C4-2B (cell line): ENCODE measurements at regions not wholly inside any gene's neighbourhood (a gene's known extent, or its start where the extent isn't known, plus 50 kb on each side); places are given as distances from the start of the nearest gene placed in this dataset.

Source experiments
- H3K27ac ChIP-seq: fragments of 450-650 bp; 2 replicates; pipeline ENCODE4 v1.5.1; 2017
- ZFX ChIP-seq: fragments of 450-650 bp; IDR thresholded peaks from 2 replicates; pipeline ENCODE4 v1.6.1; 2017
- TF ChIP-seq, protein P1 (sequence below): fragments of 450-650 bp; conservative IDR thresholded peaks from 2 replicates; pipeline ENCODE4 v1.5.1; 2017; ENCODE audit warnings: mild to moderate bottlenecking

DNA sequence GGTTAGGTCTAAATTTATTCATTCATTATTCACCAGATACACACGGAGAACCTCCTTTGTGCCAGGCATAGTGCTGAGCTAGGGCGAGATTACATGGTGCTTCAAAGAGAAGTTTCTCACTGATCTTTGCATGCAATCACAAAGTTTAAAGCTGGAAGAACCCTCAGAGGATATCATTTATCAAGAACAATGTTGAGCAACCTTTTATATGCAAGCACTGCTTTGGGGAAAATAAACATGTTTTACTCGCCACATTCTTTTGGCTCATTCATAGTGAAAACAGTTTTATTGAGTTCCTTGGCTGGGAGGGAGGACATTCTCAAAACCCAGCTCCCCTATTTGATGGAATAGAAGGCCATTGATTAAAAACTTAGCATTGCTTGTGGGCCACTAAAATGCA is 49.8 kb upstream of the XYLT1 start:
- TF ChIP-seq, protein P1, sequence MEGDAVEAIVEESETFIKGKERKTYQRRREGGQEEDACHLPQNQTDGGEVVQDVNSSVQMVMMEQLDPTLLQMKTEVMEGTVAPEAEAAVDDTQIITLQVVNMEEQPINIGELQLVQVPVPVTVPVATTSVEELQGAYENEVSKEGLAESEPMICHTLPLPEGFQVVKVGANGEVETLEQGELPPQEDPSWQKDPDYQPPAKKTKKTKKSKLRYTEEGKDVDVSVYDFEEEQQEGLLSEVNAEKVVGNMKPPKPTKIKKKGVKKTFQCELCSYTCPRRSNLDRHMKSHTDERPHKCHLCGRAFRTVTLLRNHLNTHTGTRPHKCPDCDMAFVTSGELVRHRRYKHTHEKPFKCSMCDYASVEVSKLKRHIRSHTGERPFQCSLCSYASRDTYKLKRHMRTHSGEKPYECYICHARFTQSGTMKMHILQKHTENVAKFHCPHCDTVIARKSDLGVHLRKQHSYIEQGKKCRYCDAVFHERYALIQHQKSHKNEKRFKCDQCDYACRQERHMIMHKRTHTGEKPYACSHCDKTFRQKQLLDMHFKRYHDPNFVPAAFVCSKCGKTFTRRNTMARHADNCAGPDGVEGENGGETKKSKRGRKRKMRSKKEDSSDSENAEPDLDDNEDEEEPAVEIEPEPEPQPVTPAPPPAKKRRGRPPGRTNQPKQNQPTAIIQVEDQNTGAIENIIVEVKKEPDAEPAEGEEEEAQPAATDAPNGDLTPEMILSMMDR: no peak
- no peak for TF ChIP-seq ZFX
- no peak overlapping the region for H3K27ac ChIP-seq
